ENCODE measurements at regions not wholly inside any gene's neighbourhood (a gene's known extent, or its start where the extent isn't known, plus 50 kb on each side); places are given as distances from the start of the nearest gene placed in this dataset.
"Not testable (repeated sequence)": the region's sequence is repeated elsewhere in the genome, so short reads cannot be mapped to it uniquely, and the experiment has no call there.

GRCh38 chr1:5150191-5150590 is 495.8 kb downstream of the AJAP1 start:
- no peak for DNase-seq (ENCODE audit: low read depth in 2 of 2)

- DNase-seq (ENCODE audit: low read depth in 2 of 2): no peak
Observed at GRCh38 chr1:5147806-5148205, 493.4 kb downstream of the AJAP1 start.

- no peak for DNase-seq (ENCODE audit: low read depth in 2 of 2)
Observed at GRCh38 chr1:5142389-5142788, 488.0 kb downstream of the AJAP1 start.

- DNase-seq (ENCODE audit: low read depth in 2 of 2): no peak
Observed at GRCh38 chr1:5141750-5142149, 487.3 kb downstream of the AJAP1 start.

GRCh38 chr1:5140962-5141361 is 486.6 kb downstream of the AJAP1 start:
- DNase-seq (ENCODE audit: low read depth in 2 of 2): no peak

GRCh38 chr1:5140136-5140535 is 485.7 kb downstream of the AJAP1 start:
- DNase-seq (ENCODE audit: low read depth in 2 of 2): no peak

- DNase-seq (ENCODE audit: low read depth in 2 of 2): no peak
Observed at GRCh38 chr1:5129746-5130355, 475.4 kb downstream of the AJAP1 start.

- no peak for DNase-seq (ENCODE audit: low read depth in 2 of 2)
Observed at GRCh38 chr1:5125208-5125607, 470.8 kb downstream of the AJAP1 start.

- no peak for DNase-seq (ENCODE audit: low read depth in 2 of 2)
Observed at GRCh38 chr1:5120559-5120958, 466.1 kb downstream of the AJAP1 start.

- no peak for DNase-seq (ENCODE audit: low read depth in 2 of 2)
Observed at GRCh38 chr1:5119366-5120234, 465.2 kb downstream of the AJAP1 start.

GRCh38 chr1:5118771-5119170 is 464.4 kb downstream of the AJAP1 start:
- DNase-seq (ENCODE audit: low read depth in 2 of 2): not testable (repeated sequence)

GRCh38 chr1:5118292-5118691 is 463.9 kb downstream of the AJAP1 start:
- not testable (repeated sequence) for DNase-seq (ENCODE audit: low read depth in 2 of 2)

- no peak for DNase-seq (ENCODE audit: low read depth in 2 of 2)
Observed at GRCh38 chr1:5111581-5111980, 457.2 kb downstream of the AJAP1 start.

GRCh38 chr1:5110508-5110907 is 456.1 kb downstream of the AJAP1 start:
- no peak for DNase-seq (ENCODE audit: low read depth in 2 of 2)

- DNase-seq (ENCODE audit: low read depth in 2 of 2): no peak
Observed at GRCh38 chr1:5109633-5110032, 455.2 kb downstream of the AJAP1 start.

- no peak for DNase-seq (ENCODE audit: low read depth in 2 of 2)
Observed at GRCh38 chr1:5108740-5109139, 454.3 kb downstream of the AJAP1 start.

GRCh38 chr1:5105744-5106143 is 451.3 kb downstream of the AJAP1 start:
- DNase-seq (ENCODE audit: low read depth in 2 of 2): no peak

- DNase-seq (ENCODE audit: low read depth in 2 of 2): no peak
Observed at GRCh38 chr1:5099558-5099957, 445.1 kb downstream of the AJAP1 start.

GRCh38 chr1:5098981-5099385 is 444.6 kb downstream of the AJAP1 start:
- DNase-seq (ENCODE audit: low read depth in 2 of 2): no peak

GRCh38 chr1:5093042-5093441 is 438.6 kb downstream of the AJAP1 start:
- DNase-seq (ENCODE audit: low read depth in 2 of 2): no peak

- DNase-seq (ENCODE audit: low read depth in 2 of 2): no peak
Observed at GRCh38 chr1:5084676-5085075, 430.3 kb downstream of the AJAP1 start.

- DNase-seq (ENCODE audit: low read depth in 2 of 2): no peak
Observed at GRCh38 chr1:5067246-5067645, 412.8 kb downstream of the AJAP1 start.

- no peak for DNase-seq (ENCODE audit: low read depth in 2 of 2)
Observed at GRCh38 chr1:5053744-5054143, 399.3 kb downstream of the AJAP1 start.

Data from stimulated activated CD4-positive, alpha-beta T cell treated with anti-CD3 and anti-CD28 coated beads, Interleukin-15, amount 100 ng/mL, for 48 hours (primary cell).